SK-N-MC (cell line): ENCODE measurements at regions not wholly inside any gene's neighbourhood (a gene's known extent, or its start where the extent isn't known, plus 50 kb on each side); places are given as distances from the start of the nearest gene placed in this dataset.

ENCODE experiments used
- EZH2 ChIP-seq: fragments of 200-600 bp; sonication (generic); IDR thresholded peaks from one replicate; pipeline ENCODE4 v1.6.1; 2017; ENCODE audit warnings: antibody characterized with exemption
- FOXP2 ChIP-seq: optimal IDR thresholded peaks from 2 replicates; pipeline ENCODE3; 2011; ENCODE audit warnings: mild to moderate bottlenecking, moderate library complexity; ENCODE audit not compliant: insufficient read depth; ENCODE audit errors: extremely low read length, control extremely low read depth
- POLR2AphosphoS5 ChIP-seq: IDR thresholded peaks from 2 replicates; pipeline ENCODE4 v1.6.1; 2012; ENCODE audit warnings: mild to moderate bottlenecking, low read depth, low read length, borderline replicate concordance

GRCh38 chr10:1923586-1923985 is 186.3 kb upstream of the ADARB2 start:
- TF ChIP-seq POLR2AphosphoS5 (no peak), EZH2 (no peak), FOXP2 (no peak)
